Peyer's patch (tissue), 4 donors: ENCODE measurements at regions not wholly inside any gene's neighbourhood (a gene's known extent, or its start where the extent isn't known, plus 50 kb on each side); places are given as distances from the start of the nearest gene placed in this dataset.

Experiments
- CTCF ChIP-seq, 6 experiments: fragments of 450-650 bp in 4 of 6; fragments of 200-600 bp in 2 of 6; sonication (generic) in 1 of 6; IDR thresholded peaks; one replicate each; pipeline ENCODE4 v1.5.1; 2017 to 2019; ENCODE audit warnings: antibody characterized with exemption in 6 of 6, mild to moderate bottlenecking in 3 of 6, moderate library complexity in 1 of 6
- POLR2A ChIP-seq, 2 donors: fragments of 450-650 bp; IDR thresholded peaks; one replicate each; pipeline ENCODE4 v1.5.1; 2017; ENCODE audit warnings: antibody characterized with exemption in 2 of 2, mild to moderate bottlenecking in 2 of 2, moderate library complexity in 2 of 2

- TF ChIP-seq CTCF (IDR thresholded peaks at IDR 0.05) (no peak), POLR2A (IDR thresholded peaks at IDR 0.05) (no peak)
Observed at GRCh38 chr9:80235752-80236151, 664.0 kb downstream of the TLE4 start.
